SIG-M5 treated with dmso at 0.1 percent for 504 hours (cell line): ENCODE measurements at regions not wholly inside any gene's neighbourhood (a gene's known extent, or its start where the extent isn't known, plus 50 kb on each side); places are given as distances from the start of the nearest gene placed in this dataset.
A peak's percentile ranks its signal among the peaks of the same experiment; 100 is the strongest.

Source experiments
- DNase-seq: peaks from one replicate; lab custom pipeline; 2025; ENCODE audit not compliant: unreplicated experiment; lab: John Stamatoyannopoulos, UW

DNA sequence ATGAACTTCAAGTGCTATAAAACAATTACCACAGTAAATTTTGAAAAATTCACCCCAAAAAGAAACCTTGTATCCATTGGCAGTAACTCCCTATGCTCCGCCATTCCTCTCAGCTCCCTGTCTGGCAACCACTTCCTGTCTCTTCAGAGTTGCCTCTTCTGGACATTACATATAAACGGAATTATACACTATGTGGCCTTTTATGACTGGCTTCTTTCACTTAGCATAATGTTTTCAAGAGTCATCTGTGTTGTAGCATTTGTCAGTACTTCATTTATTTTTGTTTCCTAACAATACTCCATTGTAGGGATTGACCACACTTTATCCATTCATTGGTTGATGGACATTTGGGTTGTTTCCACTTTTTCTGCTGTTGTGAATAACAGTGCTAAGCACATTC is 50.1 kb downstream of the CEP43 start:
- no peak for DNase-seq

DNA sequence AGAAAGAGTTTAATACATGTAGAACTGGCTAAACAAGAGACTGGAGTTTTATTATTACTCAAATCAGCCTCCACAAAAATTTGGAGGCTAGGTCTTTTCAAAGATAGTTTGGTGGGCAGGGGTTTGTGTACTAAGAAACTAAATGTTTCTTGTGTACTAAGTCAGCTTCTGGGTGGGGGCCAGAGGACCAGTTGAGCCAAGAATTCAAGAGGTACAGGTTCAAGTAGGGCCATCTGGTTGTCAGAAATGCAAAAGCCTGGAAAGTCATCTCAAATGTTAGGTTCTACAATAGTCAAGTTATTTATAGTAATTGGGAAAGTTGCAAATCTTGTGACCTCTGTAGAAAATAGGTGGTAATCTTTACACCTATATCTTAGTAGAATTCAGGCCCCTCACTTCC is 51.7 kb downstream of the CEP43 start:
- DNase-seq = no peak

DNA sequence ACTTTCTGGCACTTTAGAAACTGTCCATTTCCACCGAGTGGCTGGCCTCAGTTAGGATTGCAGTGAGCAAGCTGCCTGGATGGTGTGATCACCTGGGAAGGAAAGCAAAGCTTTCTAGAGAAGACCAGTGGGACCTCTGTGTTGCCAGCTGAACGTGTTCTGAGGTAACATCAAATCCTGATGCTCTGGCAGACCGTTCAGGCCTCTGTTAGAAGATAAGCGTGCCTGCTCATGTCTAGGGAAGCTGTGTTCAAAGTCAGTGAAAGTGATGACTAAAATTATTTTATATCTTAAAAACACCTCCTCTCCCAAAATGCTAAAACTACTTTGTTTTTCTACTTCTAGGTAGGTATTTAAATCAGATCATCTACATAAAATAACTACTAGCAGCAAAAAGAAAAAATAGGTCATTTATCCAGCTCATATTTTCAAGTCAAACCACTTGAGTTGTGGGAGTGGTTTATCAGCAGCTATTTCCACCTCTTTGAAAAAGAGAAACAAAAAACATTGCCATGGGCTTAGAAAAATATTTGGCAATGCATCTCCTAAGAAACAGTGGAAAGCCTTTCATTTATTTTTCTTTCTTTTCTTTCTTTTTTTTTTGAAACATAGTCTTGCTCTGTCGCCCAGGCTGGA is 54.8 kb downstream of the CEP43 start:
- no peak for DNase-seq

DNA sequence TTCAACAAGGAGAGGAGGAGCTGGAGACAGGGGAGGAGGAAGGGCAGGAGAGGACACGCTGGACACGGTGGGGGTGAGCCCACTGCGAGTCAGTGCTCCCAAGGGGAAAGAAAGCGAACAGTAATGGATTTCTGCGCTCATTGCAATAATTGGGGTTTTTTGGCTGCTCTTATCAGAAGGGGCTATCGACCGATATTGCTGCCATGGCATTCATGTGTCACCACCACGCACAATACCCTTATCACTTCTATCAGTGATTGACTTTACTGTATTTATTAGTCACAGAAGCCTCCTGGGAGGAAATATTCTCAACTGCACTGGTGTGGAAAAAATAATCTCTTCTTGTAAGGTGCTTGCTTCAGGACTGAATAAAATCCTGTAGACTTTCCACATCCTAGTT is 55.8 kb downstream of the CEP43 start:
- no peak for DNase-seq

DNA sequence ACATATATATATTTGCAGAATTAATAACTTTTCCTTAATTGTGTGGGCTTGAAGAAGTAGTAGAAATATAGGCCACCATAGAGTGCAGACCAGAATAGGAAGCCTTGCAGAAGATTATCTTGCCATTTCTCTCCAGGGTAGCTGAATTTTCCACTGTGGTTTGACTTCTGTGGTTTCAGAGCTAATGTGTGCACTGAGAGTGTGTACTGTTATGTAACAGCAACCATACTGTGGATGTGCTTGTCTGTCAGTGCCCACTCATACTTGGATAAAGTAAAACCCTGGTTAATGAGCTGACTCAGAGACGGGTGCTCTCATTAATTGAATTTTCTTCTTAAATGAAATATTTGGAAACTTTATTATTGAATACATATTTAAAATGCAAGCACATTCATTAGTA is 57.2 kb downstream of the CEP43 start:
- peak; percentile 81 for DNase-seq

DNA sequence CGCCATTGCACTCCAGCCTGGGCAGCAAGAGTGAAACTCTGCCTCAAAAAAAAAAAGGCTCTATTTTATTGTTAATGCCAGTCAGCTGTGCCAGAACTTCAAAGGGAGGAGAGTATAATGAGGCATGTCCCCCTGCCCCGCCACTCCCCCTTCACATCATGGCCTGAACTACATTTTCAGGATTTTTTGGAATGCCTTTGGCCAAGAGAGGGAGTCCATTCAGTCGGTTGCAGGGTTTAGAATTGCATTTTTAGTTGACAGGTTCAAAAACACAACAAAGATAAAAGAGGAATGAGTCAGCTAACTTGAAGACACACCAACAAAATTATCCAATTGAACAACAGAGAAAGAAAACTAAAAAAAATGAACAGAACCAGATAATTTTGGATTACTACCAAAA is 59.1 kb downstream of the CEP43 start:
- DNase-seq = no peak
